Activated naive CD4-positive, alpha-beta T cell treated with anti-CD3 and anti-CD28 coated beads, Interleukin-2, amount 50 U/mL, for 24 hours (primary cell): ENCODE measurements at regions not wholly inside any gene's neighbourhood (a gene's known extent, or its start where the extent isn't known, plus 50 kb on each side); places are given as distances from the start of the nearest gene placed in this dataset.
"Not testable (repeated sequence)": the region's sequence is repeated elsewhere in the genome, so short reads cannot be mapped to it uniquely, and the experiment has no call there.

ENCODE experiments used
- H3K27ac Mint-ChIP-seq: one replicate; pipeline ENCODE4 v1.8.0; 2021; ENCODE audit warnings: mild to moderate bottlenecking, mixed read lengths
- H3K27me3 Mint-ChIP-seq: one replicate; pipeline ENCODE4 v1.8.0; 2021; ENCODE audit warnings: mixed read lengths
- H3K36me3 Mint-ChIP-seq: one replicate; pipeline ENCODE4 v1.8.0; 2021; ENCODE audit warnings: mixed read lengths
- H3K4me1 Mint-ChIP-seq: one replicate; pipeline ENCODE4 v1.8.0; 2021; ENCODE audit warnings: mixed read lengths
- H3K4me3 Mint-ChIP-seq: one replicate; pipeline ENCODE4 v1.8.0; 2021; ENCODE audit warnings: mild to moderate bottlenecking, mixed read lengths
- H3K9me3 Mint-ChIP-seq: one replicate; pipeline ENCODE4 v1.8.0; 2021; ENCODE audit warnings: mixed read lengths

DNA sequence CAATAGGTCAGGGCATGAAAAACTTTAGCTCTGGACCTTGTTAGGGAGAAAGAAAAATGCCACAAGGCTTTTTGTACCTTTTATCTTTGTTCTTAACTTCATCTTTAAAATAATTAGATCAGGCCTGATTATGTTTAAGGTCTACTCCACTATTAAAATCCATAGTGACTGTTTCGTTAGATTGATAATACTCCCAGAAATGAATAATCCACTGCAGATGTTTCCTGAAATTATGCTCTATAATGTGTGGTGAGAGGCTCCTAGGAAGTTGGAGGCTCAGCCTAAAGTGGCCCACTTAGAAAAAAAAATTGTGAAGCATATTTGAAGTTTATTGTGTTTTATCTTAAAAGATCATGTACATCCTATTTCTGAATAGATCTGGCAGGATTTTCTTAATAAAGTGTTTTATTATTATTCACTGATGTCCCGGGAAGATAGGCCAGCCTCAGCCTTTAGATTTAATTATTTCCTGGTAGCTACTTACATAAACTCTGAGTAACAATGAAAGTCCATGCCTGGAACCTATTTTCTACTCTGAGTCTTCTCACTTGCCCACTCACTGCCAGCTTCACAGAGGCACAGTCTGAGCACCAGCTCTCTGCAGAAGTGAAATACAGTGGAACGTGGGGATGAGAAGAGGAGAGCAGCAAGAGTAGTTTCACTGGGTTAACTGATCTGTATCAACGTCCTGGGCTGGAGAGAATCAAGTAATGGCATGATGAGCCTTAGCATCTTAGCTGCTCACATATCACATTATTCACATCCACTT lies 126.8 kb upstream of the TMEM170B start:
- Mint-ChIP-seq H3K27me3 (no peaks in the 10 kb centered on the region), H3K36me3 (no peaks in the 10 kb centered on the region), H3K4me3 (no peak overlapping the region), H3K4me1 (peaks cover 30% of the 10 kb centered on the region), H3K9me3 (no peaks in the 10 kb centered on the region), H3K27ac (peak overlapping the region; percentile 14)

GRCh38 chr6:11409371-11409770 lies 128.2 kb upstream of the TMEM170B start:
- H3K27ac Mint-ChIP-seq = no peak overlapping the region
- peaks cover 26% of the 10 kb centered on the region for H3K4me1 Mint-ChIP-seq
- no peaks in the 10 kb centered on the region for H3K27me3 Mint-ChIP-seq
- H3K9me3 Mint-ChIP-seq = no peaks in the 10 kb centered on the region
- no peaks in the 10 kb centered on the region for H3K36me3 Mint-ChIP-seq
- no peak overlapping the region for H3K4me3 Mint-ChIP-seq

- H3K4me3 Mint-ChIP-seq = no peak overlapping the region
These were observed 130.1 kb upstream of the TMEM170B start for GRCh38 chr6:11407414-11407813.

DNA sequence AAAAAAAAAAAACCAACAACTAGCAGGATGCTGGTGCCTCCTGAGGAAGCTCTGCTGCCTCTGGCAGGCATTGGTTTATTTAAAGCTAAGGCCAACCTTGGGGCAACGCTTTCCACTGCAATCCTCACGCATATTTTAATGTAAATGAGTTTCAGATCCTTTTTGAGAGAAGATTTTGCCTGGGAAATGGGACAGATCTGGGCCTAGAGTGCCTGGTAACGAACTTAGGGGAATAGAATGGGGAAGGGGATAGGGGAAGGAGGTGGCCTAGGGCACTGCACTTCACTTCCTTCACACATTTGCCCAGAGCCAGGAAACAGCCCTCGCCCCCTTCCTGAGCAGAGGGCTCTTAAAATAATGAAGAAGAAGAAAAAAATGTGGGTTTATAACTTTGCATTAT lies 132.7 kb upstream of the TMEM170B start:
- H3K4me3 Mint-ChIP-seq = no peak overlapping the region
- no peak overlapping the region for H3K27ac Mint-ChIP-seq
- H3K27me3 Mint-ChIP-seq = no peaks in the 10 kb centered on the region
- no peaks in the 10 kb centered on the region for H3K36me3 Mint-ChIP-seq
- H3K4me1 Mint-ChIP-seq = peaks cover 3% of the 10 kb centered on the region
- H3K9me3 Mint-ChIP-seq = no peaks in the 10 kb centered on the region

More at GRCh38 chr6:11407414-11407813, 130.1 kb upstream of the TMEM170B start:
- H3K9me3 Mint-ChIP-seq = no peaks in the 10 kb centered on the region
- no peak overlapping the region for H3K27ac Mint-ChIP-seq
- no peaks in the 10 kb centered on the region for H3K36me3 Mint-ChIP-seq
- H3K27me3 Mint-ChIP-seq = no peaks in the 10 kb centered on the region
- peaks cover 11% of the 10 kb centered on the region for H3K4me1 Mint-ChIP-seq

- H3K27me3 Mint-ChIP-seq = no peaks in the 10 kb centered on the region
- no peak overlapping the region for H3K4me3 Mint-ChIP-seq
- no peak overlapping the region for H3K27ac Mint-ChIP-seq
- peaks cover 3% of the 10 kb centered on the region for H3K4me1 Mint-ChIP-seq
- no peaks in the 10 kb centered on the region for H3K36me3 Mint-ChIP-seq
- no peaks in the 10 kb centered on the region for H3K9me3 Mint-ChIP-seq
These were observed 133.5 kb upstream of the TMEM170B start for GRCh38 chr6:11404081-11404480.

DNA sequence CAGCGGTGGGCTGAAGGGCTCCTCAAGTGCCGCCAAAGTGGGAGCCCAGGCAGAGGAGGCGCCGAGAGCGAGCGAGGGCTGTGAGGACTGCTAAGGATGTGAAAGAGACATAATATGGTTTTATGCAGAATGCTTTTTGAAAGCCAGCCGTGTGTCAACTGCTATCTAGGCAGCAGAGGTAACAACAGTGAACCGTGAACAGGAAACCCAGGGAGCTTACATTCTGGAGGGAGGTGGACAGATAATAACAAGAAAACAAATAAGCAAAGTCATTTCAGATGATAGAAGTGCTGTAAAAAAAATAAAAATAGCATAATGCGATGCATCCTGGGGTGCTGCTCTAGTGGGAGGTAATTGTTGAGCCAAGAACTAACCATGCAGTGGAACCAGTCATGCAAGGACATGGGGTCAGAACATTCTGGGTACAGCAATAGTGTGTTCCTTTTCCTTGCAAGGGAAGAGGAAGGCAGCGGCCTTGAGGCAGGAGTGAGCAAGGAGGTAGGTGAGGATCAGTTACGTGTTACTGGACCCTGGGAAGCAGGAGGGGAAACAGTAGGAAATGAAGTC lies 134.4 kb upstream of the TMEM170B start:
- peaks cover 3% of the 10 kb centered on the region for H3K4me1 Mint-ChIP-seq
- H3K9me3 Mint-ChIP-seq = no peaks in the 10 kb centered on the region
- H3K4me3 Mint-ChIP-seq = no peak overlapping the region
- H3K27me3 Mint-ChIP-seq = no peaks in the 10 kb centered on the region
- H3K27ac Mint-ChIP-seq = no peak overlapping the region
- no peaks in the 10 kb centered on the region for H3K36me3 Mint-ChIP-seq

GRCh38 chr6:11402581-11402980 lies 135.0 kb upstream of the TMEM170B start:
- H3K9me3 Mint-ChIP-seq, H3K27ac Mint-ChIP-seq, H3K36me3 Mint-ChIP-seq, H3K4me1 Mint-ChIP-seq, H3K4me3 Mint-ChIP-seq, H3K27me3 Mint-ChIP-seq: not testable (repeated sequence)

DNA sequence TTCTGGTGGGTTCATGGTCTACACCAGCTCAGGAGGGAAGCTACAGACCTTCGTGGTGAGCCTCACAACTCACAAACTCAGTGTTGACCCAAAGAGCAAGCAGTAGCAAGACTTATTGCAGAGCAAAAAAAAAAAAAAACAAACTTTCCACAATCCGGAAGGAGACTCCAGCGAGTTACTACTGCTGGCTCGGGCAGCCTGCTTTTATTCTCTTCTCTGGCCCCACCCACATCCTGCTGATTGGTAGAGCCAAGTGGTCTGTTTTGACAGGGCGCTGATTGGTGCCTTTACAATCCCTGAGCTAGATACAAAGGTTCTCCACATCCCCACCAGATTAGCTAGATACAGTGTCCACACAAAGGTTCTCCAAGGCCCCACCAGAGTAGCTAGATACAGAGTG lies 135.6 kb upstream of the TMEM170B start:
- not testable (repeated sequence) for H3K36me3 Mint-ChIP-seq, H3K27ac Mint-ChIP-seq, H3K4me3 Mint-ChIP-seq, H3K9me3 Mint-ChIP-seq, H3K27me3 Mint-ChIP-seq, H3K4me1 Mint-ChIP-seq

DNA sequence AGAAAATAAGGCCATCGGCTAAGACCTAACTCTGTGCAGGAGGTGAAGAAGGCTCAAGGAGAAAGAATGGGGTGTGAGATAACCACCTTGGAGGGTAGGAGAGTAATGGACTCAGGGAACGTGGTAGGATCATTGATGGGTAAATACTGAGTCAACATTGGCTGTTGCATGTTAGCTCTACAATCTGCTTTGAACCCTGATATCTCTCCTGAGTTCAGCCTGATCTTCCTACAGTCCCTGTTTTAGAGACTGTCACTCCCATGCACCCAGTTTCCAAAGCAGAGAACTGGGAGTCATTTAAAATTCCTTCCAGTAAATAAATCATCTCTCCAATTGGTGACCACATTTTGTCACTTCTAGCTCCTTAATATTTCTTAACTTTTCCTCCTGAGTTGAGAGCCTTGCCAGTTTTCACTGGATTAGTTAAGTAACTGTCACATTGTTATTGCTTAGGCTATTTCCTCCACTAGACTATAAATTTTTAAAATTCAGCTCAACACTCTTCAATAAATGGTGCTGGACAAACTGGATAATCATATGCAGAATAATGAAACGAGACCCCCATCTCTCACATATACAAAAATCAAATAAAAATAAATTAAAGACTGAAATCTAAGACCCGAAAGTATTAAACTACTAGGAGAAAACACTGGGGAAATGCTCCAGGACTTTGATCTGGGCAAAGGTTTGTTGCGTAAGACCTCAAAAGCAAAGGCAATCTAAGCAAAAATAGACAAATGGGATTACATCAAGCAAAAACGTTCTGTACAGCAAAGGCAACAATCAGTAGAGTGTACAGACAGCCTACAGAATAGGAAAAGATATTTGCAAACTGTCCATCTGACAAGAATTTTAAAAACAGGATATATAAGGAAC lies 138.9 kb upstream of the TMEM170B start:
- peaks cover 3% of the 10 kb centered on the region for H3K27me3 Mint-ChIP-seq
- no peak overlapping the region for H3K4me3 Mint-ChIP-seq
- H3K9me3 Mint-ChIP-seq = no peaks in the 10 kb centered on the region
- no peaks in the 10 kb centered on the region for H3K4me1 Mint-ChIP-seq
- no peaks in the 10 kb centered on the region for H3K36me3 Mint-ChIP-seq
- no peak overlapping the region for H3K27ac Mint-ChIP-seq

DNA sequence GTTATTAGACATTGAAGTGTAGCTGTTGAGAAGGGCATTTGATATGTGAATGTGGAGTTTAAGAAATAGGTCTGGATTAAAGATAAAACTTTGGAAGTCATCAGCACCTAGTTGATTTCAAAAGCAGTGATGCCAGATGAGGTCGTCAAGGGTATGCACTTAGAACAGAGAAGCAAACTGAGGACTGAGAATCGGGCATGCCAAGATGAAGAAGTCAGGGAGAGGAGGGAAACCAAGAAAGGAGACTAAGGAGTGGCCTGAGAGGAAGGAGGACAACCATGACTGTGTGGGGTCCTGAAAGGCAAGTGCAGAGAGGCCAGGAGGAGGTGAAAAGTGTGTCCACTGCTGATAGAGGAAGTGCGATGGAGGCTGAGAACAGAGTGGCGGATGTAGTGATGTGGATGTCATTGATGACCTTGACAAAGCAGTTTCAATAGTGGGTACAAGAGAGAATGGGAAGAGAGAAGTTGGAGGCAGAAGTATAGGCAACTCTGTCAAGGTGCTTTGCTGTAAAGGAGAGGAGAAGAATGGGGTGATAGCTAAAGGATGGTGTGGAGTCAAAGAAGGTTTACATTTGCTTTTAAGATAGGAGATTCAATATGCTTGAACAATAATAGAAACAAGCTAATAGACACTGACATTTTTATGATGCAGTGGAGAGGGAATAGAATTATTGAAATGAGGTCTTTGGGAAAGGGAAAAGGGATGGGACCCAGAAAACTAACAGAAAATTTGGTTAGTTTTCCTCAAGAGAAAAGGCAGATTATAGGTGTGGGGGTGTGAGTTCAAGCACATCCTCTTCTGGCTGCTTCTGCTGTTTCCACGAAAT lies 139.7 kb upstream of the TMEM170B start:
- H3K9me3 Mint-ChIP-seq = no peaks in the 10 kb centered on the region
- no peaks in the 10 kb centered on the region for H3K4me1 Mint-ChIP-seq
- H3K27ac Mint-ChIP-seq = peak overlapping the region; percentile 15
- H3K36me3 Mint-ChIP-seq = no peaks in the 10 kb centered on the region
- no peak overlapping the region for H3K4me3 Mint-ChIP-seq
- H3K27me3 Mint-ChIP-seq = peaks cover 3% of the 10 kb centered on the region

DNA sequence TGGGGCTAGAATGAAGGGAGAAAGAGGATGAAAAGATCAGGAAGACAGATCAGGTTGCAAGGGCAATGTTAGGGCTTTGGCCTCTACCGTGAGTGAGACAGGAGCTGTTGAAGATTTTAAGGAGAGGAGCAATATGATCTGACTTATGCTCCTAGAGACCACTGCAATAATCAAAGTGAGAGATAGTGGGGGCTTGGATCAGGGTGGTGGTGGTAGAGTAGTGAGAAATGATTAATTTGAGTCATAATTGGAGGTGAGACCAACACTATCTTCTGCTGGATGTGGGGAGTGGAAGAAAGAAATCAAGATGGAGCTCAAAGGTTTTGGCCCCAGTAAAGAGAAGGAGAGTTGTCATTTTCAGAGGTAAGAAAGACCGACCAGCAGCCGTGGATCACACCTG lies 140.7 kb upstream of the TMEM170B start:
- no peaks in the 10 kb centered on the region for H3K9me3 Mint-ChIP-seq
- H3K27ac Mint-ChIP-seq = no peak overlapping the region
- H3K4me3 Mint-ChIP-seq = no peak overlapping the region
- H3K27me3 Mint-ChIP-seq = peaks cover 3% of the 10 kb centered on the region
- peaks cover 3% of the 10 kb centered on the region for H3K36me3 Mint-ChIP-seq
- no peaks in the 10 kb centered on the region for H3K4me1 Mint-ChIP-seq

- H3K27ac Mint-ChIP-seq = no peak overlapping the region
- H3K27me3 Mint-ChIP-seq = peaks cover 3% of the 10 kb centered on the region
- peaks cover 3% of the 10 kb centered on the region for H3K36me3 Mint-ChIP-seq
- H3K4me1 Mint-ChIP-seq = no peaks in the 10 kb centered on the region
- no peaks in the 10 kb centered on the region for H3K9me3 Mint-ChIP-seq
- no peak overlapping the region for H3K4me3 Mint-ChIP-seq
These were observed 143.6 kb upstream of the TMEM170B start for GRCh38 chr6:11393713-11394627.

- no peaks in the 10 kb centered on the region for H3K4me1 Mint-ChIP-seq
- no peak overlapping the region for H3K4me3 Mint-ChIP-seq
- H3K9me3 Mint-ChIP-seq = no peaks in the 10 kb centered on the region
- no peak overlapping the region for H3K27ac Mint-ChIP-seq
- peaks cover 3% of the 10 kb centered on the region for H3K36me3 Mint-ChIP-seq
- H3K27me3 Mint-ChIP-seq = peaks cover 3% of the 10 kb centered on the region
These were observed 144.6 kb upstream of the TMEM170B start for GRCh38 chr6:11392778-11393507.
